ENCODE measurements at regions not wholly inside any gene's neighbourhood (a gene's known extent, or its start where the extent isn't known, plus 50 kb on each side); places are given as distances from the start of the nearest gene placed in this dataset.

GRCh38 chr4:119696963-119697362, 68.4 kb upstream of the PDE5A start (continued):
- TF ChIP-seq ARID4A (CRISPR knock-in tag; IDR thresholded peaks at IDR 0.05; ENCODE audit: borderline replicate concordance), result no peak
- TF ChIP-seq GTF2F1 (IDR thresholded peaks at IDR 0.05; ENCODE audit: low read length), result no peak
- TF ChIP-seq CENPBD1 (CRISPR knock-in tag; IDR thresholded peaks at IDR 0.05; ENCODE audit: borderline replicate concordance, low read depth), result no peak
- TF ChIP-seq HNF4G (IDR thresholded peaks at IDR 0.05; ENCODE audit: borderline replicate concordance, low read depth, low read length), result no peak
- TF ChIP-seq HNF4G (CRISPR knock-in tag; IDR thresholded peaks at IDR 0.05; ENCODE audit: borderline replicate concordance, low read depth), result no peak
- TF ChIP-seq ZNF282 (IDR thresholded peaks at IDR 0.05; ENCODE audit: partially characterized antibody), result no peak
- TF ChIP-seq POLR2A (IDR thresholded peaks at IDR 0.05; ENCODE audit: insufficient read depth in 1 of 2, low read depth in 2 of 2, low read length in 2 of 2), result no peak

- no peak for DNase-seq (ENCODE audit: low spot score)
- in situ Hi-C loops (cut with HindIII; ENCODE audit: extremely low pct_ligation_motif_present, low pct_unique_long_range_greater_than_20kb), result no loop called here
- FAIRE-seq, result no peak
- Histone ChIP-seq H3K36me3 (replicated peaks in 1 of 2; ENCODE audit: control insufficient read depth in 1 of 2, insufficient read depth in 2 of 2, low read length in 2 of 2) (no peaks in the 10 kb centered on the region), H3K4me3 (replicated peaks in 1 of 3; ENCODE audit: insufficient read depth in 1 of 3, low read depth in 2 of 3, low read length in 3 of 3) (no peak overlapping the region), H3K27me3 (ENCODE audit: control insufficient read depth in 1 of 2, insufficient read depth in 2 of 2, low read length in 2 of 2) (no peaks in the 10 kb centered on the region), H3K9me3 (ENCODE audit: low read length) (0 out of 2 replicates have a peak, but pooled peaks cover 11% of the 10 kb centered on the region), H3K27ac (ENCODE audit: extremely low read length, insufficient read depth, low read length) (no peak overlapping the region), H2AFZ (ENCODE audit: low read length) (no peak overlapping the region), H3K9ac (ENCODE audit: insufficient read depth, low read depth, low read length) (no peak overlapping the region), H3K4me1 (ENCODE audit: insufficient read depth, low read length) (peaks cover 9% of the 10 kb centered on the region), H3K4me2 (ENCODE audit: low read depth, low read length) (no peak overlapping the region), H3K79me2 (ENCODE audit: insufficient read depth, low read length) (no peaks in the 10 kb centered on the region), H4K20me1 (ENCODE audit: insufficient read depth, low read length) (no peaks in the 10 kb centered on the region)
- ChIA-PET POLR2A (no interaction called here), CTCF (ENCODE audit: low intra/inter-chr PET ratio, low total read pairs) (no interaction called here)
- WGBS (ENCODE audit: low lambda C conversion rate), result 52% methylated on average over 2 of the region's 2 CpGs
- ATAC-seq, result no peak
- BruUV-seq (replicated peaks), result no TSS peak
- intact Hi-C loops (cut with micrococcal nuclease; ENCODE audit: unreplicated experiment), result no loop called here
- TF ChIP-seq ELF1 (CRISPR knock-in tag; IDR thresholded peaks at IDR 0.05) (no peak), ZNF510 (CRISPR knock-in tag; IDR thresholded peaks at IDR 0.05; ENCODE audit: low read depth) (no peak), IRF1 (CRISPR knock-in tag; IDR thresholded peaks at IDR 0.05; ENCODE audit: low read depth) (no peak), ZNF75D (CRISPR knock-in tag; IDR thresholded peaks at IDR 0.05; ENCODE audit: borderline replicate concordance) (no peak), JUN (CRISPR knock-in tag; IDR thresholded peaks at IDR 0.05) (no peak), FOXO4 (CRISPR knock-in tag; conservative IDR thresholded peaks at IDR 0.05) (no peak), ZMYM3 (CRISPR knock-in tag; IDR thresholded peaks at IDR 0.05) (no peak), ZNF256 (CRISPR knock-in tag; conservative IDR thresholded peaks at IDR 0.05) (no peak), MAFG (CRISPR knock-in tag; IDR thresholded peaks at IDR 0.05) (no peak), RXRB (CRISPR knock-in tag; IDR thresholded peaks at IDR 0.05; ENCODE audit: borderline replicate concordance) (no peak), HHEX (CRISPR knock-in tag; IDR thresholded peaks at IDR 0.05) (no peak), ZNF761 (CRISPR knock-in tag; conservative IDR thresholded peaks at IDR 0.05) (no peak), ZBTB3 (CRISPR knock-in tag; IDR thresholded peaks at IDR 0.05; ENCODE audit: borderline replicate concordance, low read depth) (no peak)
These were observed 66.6 kb upstream of the PDE5A start for GRCh38 chr4:119695216-119695615.
